SK-N-SH treated with all-trans-retinoic acid at 6 μM for 48 hours (cell line): ENCODE measurements at regions not wholly inside any gene's neighbourhood (a gene's known extent, or its start where the extent isn't known, plus 50 kb on each side); places are given as distances from the start of the nearest gene placed in this dataset.
A peak's percentile ranks its signal among the peaks of the same experiment; 100 is the strongest.

Source experiments
- ATAC-seq: fragments of 200-7000 bp; cut with Tn5 transposase; 3 replicates; pipeline ENCODE4 v1.9.1; 2020; ENCODE audit warnings: mild to moderate bottlenecking, moderate library complexity
- ARNTL ChIP-seq: fragments of 450-650 bp; formaldehyde crosslinking; IDR thresholded peaks from 2 replicates; pipeline ENCODE4 v1.5.0; 2020; ENCODE audit warnings: low read depth, mild to moderate bottlenecking, moderate library complexity, borderline replicate concordance
- BACH2 ChIP-seq: fragments of 250-450 bp; sonication (Bioruptor Pico); IDR thresholded peaks from 2 replicates; pipeline ENCODE4 v1.9.0; 2021; ENCODE audit warnings: mild to moderate bottlenecking, borderline replicate concordance
- CSDC2 ChIP-seq: fragments of 250-450 bp; sonication (Bioruptor Pico); IDR thresholded peaks from 2 replicates; pipeline ENCODE4 v1.5.0; 2020; ENCODE audit warnings: mild to moderate bottlenecking, moderate library complexity
- ESRRG ChIP-seq: fragments of 250-450 bp; sonication (Bioruptor Pico); IDR thresholded peaks from 2 replicates; pipeline ENCODE4 v1.6.1; 2021; ENCODE audit warnings: mild to moderate bottlenecking
- GLIS3 ChIP-seq: fragments of 250-450 bp; sonication (Bioruptor Pico); IDR thresholded peaks from 2 replicates; pipeline ENCODE4 v1.5.0; 2020; ENCODE audit warnings: mild to moderate bottlenecking, moderate library complexity
- ISL1 ChIP-seq: fragments of 250-450 bp; sonication (Bioruptor Pico); IDR thresholded peaks from 2 replicates; pipeline ENCODE4 v2.1.2; 2022; ENCODE audit warnings: mild to moderate bottlenecking, moderate library complexity
- OSR1 ChIP-seq: fragments of 250-450 bp; sonication (Bioruptor Pico); IDR thresholded peaks from 2 replicates; pipeline ENCODE4 v1.8.0; 2022; ENCODE audit warnings: moderate library complexity, mild to moderate bottlenecking, inconsistent platforms
- PPARA ChIP-seq: fragments of 250-450 bp; sonication (Bioruptor Pico); IDR thresholded peaks from 2 replicates; pipeline ENCODE4 v1.5.0; 2020; ENCODE audit warnings: mild to moderate bottlenecking, borderline replicate concordance
- RARB ChIP-seq: fragments of 250-450 bp; sonication (Bioruptor Pico); IDR thresholded peaks from 2 replicates; pipeline ENCODE4 v1.8.0; 2021; ENCODE audit warnings: mild to moderate bottlenecking, moderate library complexity
- SNAI2 ChIP-seq: fragments of 250-450 bp; sonication (Bioruptor Pico); IDR thresholded peaks from 2 replicates; pipeline ENCODE4 v1.5.0; 2020; ENCODE audit warnings: mild to moderate bottlenecking, moderate library complexity
- TCF4 ChIP-seq: fragments of 250-450 bp; sonication (Bioruptor Pico); IDR thresholded peaks from 2 replicates; pipeline ENCODE4 v1.8.0; 2021; ENCODE audit warnings: mild to moderate bottlenecking, moderate library complexity, borderline replicate concordance
- TOX ChIP-seq: fragments of 250-450 bp; sonication (Bioruptor Pico); IDR thresholded peaks from 2 replicates; pipeline ENCODE4 v1.8.0; 2021; ENCODE audit warnings: mild to moderate bottlenecking, moderate library complexity, borderline replicate concordance
- ZC3H10 ChIP-seq: fragments of 250-450 bp; sonication (Bioruptor Pico); IDR thresholded peaks from 2 replicates; pipeline ENCODE4 v1.5.1; 2021; ENCODE audit warnings: mild to moderate bottlenecking, moderate library complexity
- ZFP3 ChIP-seq: fragments of 250-450 bp; sonication (Bioruptor Pico); IDR thresholded peaks from 2 replicates; pipeline ENCODE4 v1.5.0; 2020; ENCODE audit warnings: mild to moderate bottlenecking, moderate library complexity
- ZFP30 ChIP-seq: fragments of 450-650 bp; formaldehyde crosslinking; IDR thresholded peaks from 2 replicates; pipeline ENCODE4 v1.5.0; 2022; ENCODE audit warnings: mild to moderate bottlenecking, moderate library complexity
- ZNF565 ChIP-seq: fragments of 450-650 bp; formaldehyde crosslinking; conservative IDR thresholded peaks from 2 replicates; pipeline ENCODE4 v1.5.0; 2020; ENCODE audit warnings: low read depth, mild to moderate bottlenecking, moderate library complexity
- ZNF70 ChIP-seq: fragments of 450-650 bp; formaldehyde crosslinking; IDR thresholded peaks from 2 replicates; pipeline ENCODE4 v1.5.0; 2020; ENCODE audit warnings: mild to moderate bottlenecking, moderate library complexity
- TF ChIP-seq, protein P1 (sequence below): fragments of 250-450 bp; sonication (Bioruptor Pico); IDR thresholded peaks from 2 replicates; pipeline ENCODE4 v1.5.0; 2020; ENCODE audit warnings: mild to moderate bottlenecking, moderate library complexity
- TF ChIP-seq, protein P2 (sequence below): fragments of 250-450 bp; sonication (Bioruptor Pico); IDR thresholded peaks from 2 replicates; pipeline ENCODE4 v1.8.0; 2021; ENCODE audit warnings: low read depth, mild to moderate bottlenecking, moderate library complexity, borderline replicate concordance
- TF ChIP-seq, protein P3 (sequence below): fragments of 250-450 bp; sonication (Bioruptor Pico); IDR thresholded peaks from 2 replicates; pipeline ENCODE4 v1.8.0; 2020; ENCODE audit warnings: mild to moderate bottlenecking, moderate library complexity, borderline replicate concordance
- TF ChIP-seq, protein P4 (sequence below): fragments of 250-450 bp; sonication (Bioruptor Pico); IDR thresholded peaks from 2 replicates; pipeline ENCODE4 v1.5.1; 2021; ENCODE audit warnings: mild to moderate bottlenecking, moderate library complexity

DNA sequence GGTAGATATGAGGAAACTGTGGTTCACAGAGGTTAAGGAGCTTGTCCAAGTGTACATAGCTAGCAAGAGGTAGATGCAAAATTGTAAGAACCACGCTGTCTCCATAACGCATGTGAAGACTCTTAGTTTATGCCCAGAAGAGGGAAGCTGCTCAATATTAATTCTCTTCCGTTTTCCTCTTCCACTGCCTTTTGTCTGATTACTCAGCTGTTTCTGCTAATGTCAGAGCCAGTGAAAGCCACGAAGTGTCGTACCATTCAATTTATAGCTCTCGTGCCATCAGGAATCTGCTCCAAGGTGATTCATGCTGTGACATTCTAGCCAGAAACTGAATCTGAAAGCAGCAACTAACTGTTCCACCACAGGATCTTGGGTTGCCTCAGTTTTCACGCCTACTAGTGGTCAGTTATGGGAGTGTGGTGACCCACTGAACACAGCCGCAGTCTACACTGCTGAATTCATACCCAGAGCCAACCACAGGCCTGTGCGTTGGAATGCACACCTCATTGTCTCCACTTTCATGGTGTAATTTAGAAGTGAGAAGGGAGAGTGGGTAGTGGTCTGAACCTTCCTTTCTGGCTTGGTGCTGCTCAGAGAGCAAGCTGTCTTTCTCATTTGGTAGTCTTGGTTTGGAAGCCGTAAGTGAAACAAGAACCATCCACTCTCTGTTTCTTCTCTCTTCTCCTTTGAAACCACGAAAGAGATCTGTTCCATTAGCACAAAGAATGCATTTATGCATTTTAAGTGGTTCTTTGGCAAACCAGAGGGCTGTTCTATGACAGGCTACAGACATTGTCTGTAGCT is 74.2 kb upstream of the NAP1L1 start:
- TF ChIP-seq ISL1 (CRISPR knock-in tag) (peak; percentile 64), ARNTL (CRISPR knock-in tag) (no peak), ESRRG (CRISPR knock-in tag) (no peak), TOX (CRISPR knock-in tag) (no peak), ZNF70 (CRISPR knock-in tag) (no peak), ZNF565 (no peak)
- ATAC-seq, result peak; percentile 100

DNA sequence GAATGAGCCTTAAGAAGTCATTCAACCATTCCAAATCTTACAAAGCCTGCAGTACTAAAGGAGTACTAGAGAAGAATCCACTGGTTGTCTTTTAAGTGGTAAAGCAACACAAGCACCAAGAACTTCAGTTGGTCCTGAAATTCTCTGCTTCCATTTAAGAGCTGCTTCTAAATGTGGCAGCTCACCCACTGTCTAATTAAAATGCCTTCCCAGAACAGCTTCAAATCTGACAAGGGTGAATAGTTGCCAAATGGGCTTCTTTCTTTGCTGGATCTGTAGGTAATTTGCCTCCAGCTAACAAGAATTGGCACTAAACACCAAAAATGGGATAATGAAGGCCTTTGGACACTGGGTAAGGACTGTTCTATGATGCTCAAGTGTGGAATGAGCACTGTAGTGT is 72.2 kb upstream of the NAP1L1 start:
- ATAC-seq, result no peak
- TF ChIP-seq ZFP3 (CRISPR knock-in tag), result no peak
- TF ChIP-seq RARB (CRISPR knock-in tag), result no peak
- TF ChIP-seq ESRRG (CRISPR knock-in tag), result no peak
- no peak for TF ChIP-seq CSDC2
- TF ChIP-seq, protein P1, sequence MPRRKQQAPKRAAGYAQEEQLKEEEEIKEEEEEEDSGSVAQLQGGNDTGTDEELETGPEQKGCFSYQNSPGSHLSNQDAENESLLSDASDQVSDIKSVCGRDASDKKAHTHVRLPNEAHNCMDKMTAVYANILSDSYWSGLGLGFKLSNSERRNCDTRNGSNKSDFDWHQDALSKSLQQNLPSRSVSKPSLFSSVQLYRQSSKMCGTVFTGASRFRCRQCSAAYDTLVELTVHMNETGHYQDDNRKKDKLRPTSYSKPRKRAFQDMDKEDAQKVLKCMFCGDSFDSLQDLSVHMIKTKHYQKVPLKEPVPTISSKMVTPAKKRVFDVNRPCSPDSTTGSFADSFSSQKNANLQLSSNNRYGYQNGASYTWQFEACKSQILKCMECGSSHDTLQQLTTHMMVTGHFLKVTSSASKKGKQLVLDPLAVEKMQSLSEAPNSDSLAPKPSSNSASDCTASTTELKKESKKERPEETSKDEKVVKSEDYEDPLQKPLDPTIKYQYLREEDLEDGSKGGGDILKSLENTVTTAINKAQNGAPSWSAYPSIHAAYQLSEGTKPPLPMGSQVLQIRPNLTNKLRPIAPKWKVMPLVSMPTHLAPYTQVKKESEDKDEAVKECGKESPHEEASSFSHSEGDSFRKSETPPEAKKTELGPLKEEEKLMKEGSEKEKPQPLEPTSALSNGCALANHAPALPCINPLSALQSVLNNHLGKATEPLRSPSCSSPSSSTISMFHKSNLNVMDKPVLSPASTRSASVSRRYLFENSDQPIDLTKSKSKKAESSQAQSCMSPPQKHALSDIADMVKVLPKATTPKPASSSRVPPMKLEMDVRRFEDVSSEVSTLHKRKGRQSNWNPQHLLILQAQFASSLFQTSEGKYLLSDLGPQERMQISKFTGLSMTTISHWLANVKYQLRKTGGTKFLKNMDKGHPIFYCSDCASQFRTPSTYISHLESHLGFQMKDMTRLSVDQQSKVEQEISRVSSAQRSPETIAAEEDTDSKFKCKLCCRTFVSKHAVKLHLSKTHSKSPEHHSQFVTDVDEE (CRISPR knock-in tag), result no peak
- TF ChIP-seq ZC3H10, result no peak
- no peak for TF ChIP-seq ZFP30 (CRISPR knock-in tag)
- TF ChIP-seq GLIS3 (CRISPR knock-in tag), result no peak
- TF ChIP-seq ZNF70 (CRISPR knock-in tag), result no peak
- TF ChIP-seq SNAI2 (CRISPR knock-in tag), result no peak
- TF ChIP-seq TCF4 (CRISPR knock-in tag), result no peak
- no peak for TF ChIP-seq ISL1 (CRISPR knock-in tag)
- TF ChIP-seq PPARA, result no peak

DNA sequence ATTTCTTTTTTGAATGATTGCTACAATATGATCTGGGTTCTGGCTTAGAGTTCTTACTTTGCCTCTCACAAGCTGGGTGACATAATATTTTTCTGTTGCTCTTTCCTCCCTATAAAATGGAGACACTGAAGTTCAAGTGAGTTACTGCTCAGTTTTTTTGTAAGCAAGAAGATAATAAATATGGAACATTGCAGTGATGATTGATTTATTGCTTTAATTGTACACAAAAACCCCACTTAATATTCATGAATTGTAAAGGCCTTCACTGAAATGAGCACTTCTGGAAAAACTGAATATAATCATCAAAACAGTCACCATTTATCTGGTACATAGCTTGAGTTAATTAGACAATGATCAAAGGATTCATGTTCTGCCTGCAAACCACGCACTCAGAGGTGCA is 71.8 kb upstream of the NAP1L1 start:
- ATAC-seq, result no peak
- TF ChIP-seq PPARA, result no peak
- TF ChIP-seq, protein P2, sequence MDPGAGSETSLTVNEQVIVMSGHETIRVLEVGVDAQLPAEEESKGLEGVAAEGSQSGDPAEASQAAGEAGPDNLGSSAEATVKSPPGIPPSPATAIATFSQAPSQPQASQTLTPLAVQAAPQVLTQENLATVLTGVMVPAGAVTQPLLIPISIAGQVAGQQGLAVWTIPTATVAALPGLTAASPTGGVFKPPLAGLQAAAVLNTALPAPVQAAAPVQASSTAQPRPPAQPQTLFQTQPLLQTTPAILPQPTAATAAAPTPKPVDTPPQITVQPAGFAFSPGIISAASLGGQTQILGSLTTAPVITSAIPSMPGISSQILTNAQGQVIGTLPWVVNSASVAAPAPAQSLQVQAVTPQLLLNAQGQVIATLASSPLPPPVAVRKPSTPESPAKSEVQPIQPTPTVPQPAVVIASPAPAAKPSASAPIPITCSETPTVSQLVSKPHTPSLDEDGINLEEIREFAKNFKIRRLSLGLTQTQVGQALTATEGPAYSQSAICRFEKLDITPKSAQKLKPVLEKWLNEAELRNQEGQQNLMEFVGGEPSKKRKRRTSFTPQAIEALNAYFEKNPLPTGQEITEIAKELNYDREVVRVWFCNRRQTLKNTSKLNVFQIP (CRISPR knock-in tag), result no peak
- no peak for TF ChIP-seq OSR1 (CRISPR knock-in tag)
- no peak for TF ChIP-seq ZNF70 (CRISPR knock-in tag)
- TF ChIP-seq ZFP3 (CRISPR knock-in tag), result no peak
- TF ChIP-seq, protein P3, sequence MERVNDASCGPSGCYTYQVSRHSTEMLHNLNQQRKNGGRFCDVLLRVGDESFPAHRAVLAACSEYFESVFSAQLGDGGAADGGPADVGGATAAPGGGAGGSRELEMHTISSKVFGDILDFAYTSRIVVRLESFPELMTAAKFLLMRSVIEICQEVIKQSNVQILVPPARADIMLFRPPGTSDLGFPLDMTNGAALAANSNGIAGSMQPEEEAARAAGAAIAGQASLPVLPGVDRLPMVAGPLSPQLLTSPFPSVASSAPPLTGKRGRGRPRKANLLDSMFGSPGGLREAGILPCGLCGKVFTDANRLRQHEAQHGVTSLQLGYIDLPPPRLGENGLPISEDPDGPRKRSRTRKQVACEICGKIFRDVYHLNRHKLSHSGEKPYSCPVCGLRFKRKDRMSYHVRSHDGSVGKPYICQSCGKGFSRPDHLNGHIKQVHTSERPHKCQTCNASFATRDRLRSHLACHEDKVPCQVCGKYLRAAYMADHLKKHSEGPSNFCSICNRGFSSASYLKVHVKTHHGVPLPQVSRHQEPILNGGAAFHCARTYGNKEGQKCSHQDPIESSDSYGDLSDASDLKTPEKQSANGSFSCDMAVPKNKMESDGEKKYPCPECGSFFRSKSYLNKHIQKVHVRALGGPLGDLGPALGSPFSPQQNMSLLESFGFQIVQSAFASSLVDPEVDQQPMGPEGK, result no peak
- no peak for TF ChIP-seq ISL1 (CRISPR knock-in tag)
- no peak for TF ChIP-seq ZNF565
- no peak for TF ChIP-seq GLIS3 (CRISPR knock-in tag)
- TF ChIP-seq CSDC2, result no peak
- TF ChIP-seq TCF4 (CRISPR knock-in tag), result no peak
- no peak for TF ChIP-seq ARNTL (CRISPR knock-in tag)
- TF ChIP-seq, protein P1 (CRISPR knock-in tag), result no peak
- TF ChIP-seq, protein P4, sequence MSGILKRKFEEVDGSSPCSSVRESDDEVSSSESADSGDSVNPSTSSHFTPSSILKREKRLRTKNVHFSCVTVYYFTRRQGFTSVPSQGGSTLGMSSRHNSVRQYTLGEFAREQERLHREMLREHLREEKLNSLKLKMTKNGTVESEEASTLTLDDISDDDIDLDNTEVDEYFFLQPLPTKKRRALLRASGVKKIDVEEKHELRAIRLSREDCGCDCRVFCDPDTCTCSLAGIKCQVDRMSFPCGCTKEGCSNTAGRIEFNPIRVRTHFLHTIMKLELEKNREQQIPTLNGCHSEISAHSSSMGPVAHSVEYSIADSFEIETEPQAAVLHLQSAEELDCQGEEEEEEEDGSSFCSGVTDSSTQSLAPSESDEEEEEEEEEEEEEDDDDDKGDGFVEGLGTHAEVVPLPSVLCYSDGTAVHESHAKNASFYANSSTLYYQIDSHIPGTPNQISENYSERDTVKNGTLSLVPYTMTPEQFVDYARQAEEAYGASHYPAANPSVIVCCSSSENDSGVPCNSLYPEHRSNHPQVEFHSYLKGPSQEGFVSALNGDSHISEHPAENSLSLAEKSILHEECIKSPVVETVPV, result no peak
- no peak for TF ChIP-seq TOX (CRISPR knock-in tag)
- no peak for TF ChIP-seq ESRRG (CRISPR knock-in tag)
- no peak for TF ChIP-seq RARB (CRISPR knock-in tag)
- no peak for TF ChIP-seq BACH2 (CRISPR knock-in tag)
